ENCODE measurements at regions not wholly inside any gene's neighbourhood (a gene's known extent, or its start where the extent isn't known, plus 50 kb on each side); places are given as distances from the start of the nearest gene placed in this dataset.

- no peak overlapping the region for H2AFZ ChIP-seq (ENCODE audit: insufficient read depth, low read depth, low read length, poor library complexity, severe bottlenecking)
- 29% methylated on average over 6 of the region's 7 CpGs for WGBS (ENCODE audit: insufficient coverage)
- Mint-ChIP-seq H3K27ac (no peak overlapping the region), H3K4me1 (no peaks in the 10 kb centered on the region), H3K9me3 (ENCODE audit: insufficient read depth) (no peaks in the 10 kb centered on the region), H3K4me3 (no peak overlapping the region), H3K27me3 (no peaks in the 10 kb centered on the region)
- no peak overlapping the region for H3K9ac ChIP-seq (ENCODE audit: low read length)
- H3K27ac ChIP-seq (ENCODE audit: low read length in 2 of 2): no peak overlapping the region
- TF ChIP-seq CTCF (IDR thresholded peaks at IDR 0.05) (no peak), EZH2 (IDR thresholded peaks at IDR 0.05; ENCODE audit: borderline replicate concordance, insufficient read depth, low read depth, low read length, poor library complexity, severe bottlenecking) (no peak)
- H3K4me3 ChIP-seq (ENCODE audit: control extremely low read depth in 1 of 5, extremely low read depth in 1 of 5, insufficient read depth in 1 of 5, low read depth in 2 of 5, low read length in 4 of 5): no peak overlapping the region
- no peaks in the 10 kb centered on the region for H3K36me3 ChIP-seq (replicated peaks in 1 of 2; ENCODE audit: control extremely low read depth in 1 of 2, control insufficient read depth in 1 of 2, extremely low read depth in 1 of 2, insufficient read depth in 2 of 2, low read length in 1 of 2)
- no peaks in the 10 kb centered on the region for H3K4me1 ChIP-seq (ENCODE audit: control insufficient read depth in 2 of 2, insufficient read depth in 2 of 2, low read length in 2 of 2)
- peaks cover 0 to 2% (median 0%) of the 10 kb centered on the region in 3 donors for H3K9me3 ChIP-seq (ENCODE audit: control extremely low read depth in 1 of 3, control insufficient read depth in 2 of 3, insufficient read depth in 1 of 3, low read length in 2 of 3)
- H3K4me2 ChIP-seq (replicated peaks; ENCODE audit: low read depth, low read length, poor library complexity, severe bottlenecking): no peak overlapping the region
- no peaks in the 10 kb centered on the region for H4K20me1 ChIP-seq (ENCODE audit: control insufficient read depth, insufficient read depth, low read length, poor library complexity, severe bottlenecking)
- ATAC-seq (ENCODE audit: low read depth): no peak
- H3K79me2 ChIP-seq (ENCODE audit: control insufficient read depth, insufficient read depth, low read length): no peaks in the 10 kb centered on the region
- ChIA-PET CTCF (no interaction called here), POLR2A (no interaction called here)
- DNase-seq: no peak
- no peaks in the 10 kb centered on the region for H3K27me3 ChIP-seq (replicated peaks in 1 of 4; ENCODE audit: control extremely low read depth in 1 of 4, control insufficient read depth in 3 of 4, insufficient read depth in 4 of 4, low read length in 3 of 4)
- intact Hi-C loops (cut with micrococcal nuclease): no loop called here
These were observed 152.8 kb upstream of the TAS2R1 start for GRCh38 chr5:9782826-9783560.

GRCh38 chr5:9781890-9782289 is 151.7 kb upstream of the TAS2R1 start:
- Histone ChIP-seq H3K4me1 (ENCODE audit: control insufficient read depth in 2 of 2, insufficient read depth in 2 of 2, low read length in 2 of 2) (no peaks in the 10 kb centered on the region), H4K20me1 (ENCODE audit: control insufficient read depth, insufficient read depth, low read length, poor library complexity, severe bottlenecking) (no peaks in the 10 kb centered on the region), H3K27me3 (replicated peaks in 1 of 4; ENCODE audit: control extremely low read depth in 1 of 4, control insufficient read depth in 3 of 4, insufficient read depth in 4 of 4, low read length in 3 of 4) (no peaks in the 10 kb centered on the region), H3K9ac (ENCODE audit: low read length) (no peak overlapping the region), H3K36me3 (replicated peaks in 1 of 2; ENCODE audit: control extremely low read depth in 1 of 2, control insufficient read depth in 1 of 2, extremely low read depth in 1 of 2, insufficient read depth in 2 of 2, low read length in 1 of 2) (no peaks in the 10 kb centered on the region), H3K9me3 (ENCODE audit: control extremely low read depth in 1 of 3, control insufficient read depth in 2 of 3, insufficient read depth in 1 of 3, low read length in 2 of 3) (peaks cover 0 to 2% (median 0%) of the 10 kb centered on the region in 3 donors), H2AFZ (ENCODE audit: insufficient read depth, low read depth, low read length, poor library complexity, severe bottlenecking) (no peak overlapping the region), H3K4me3 (ENCODE audit: control extremely low read depth in 1 of 5, extremely low read depth in 1 of 5, insufficient read depth in 1 of 5, low read depth in 2 of 5, low read length in 4 of 5) (no peak overlapping the region), H3K4me2 (replicated peaks; ENCODE audit: low read depth, low read length, poor library complexity, severe bottlenecking) (no peak overlapping the region), H3K79me2 (ENCODE audit: control insufficient read depth, insufficient read depth, low read length) (no peaks in the 10 kb centered on the region), H3K27ac (ENCODE audit: low read length in 2 of 2) (no peak overlapping the region)
- H3K27me3 Mint-ChIP-seq: no peaks in the 10 kb centered on the region
- no peaks in the 10 kb centered on the region for H3K4me1 Mint-ChIP-seq
- TF ChIP-seq EZH2 (IDR thresholded peaks at IDR 0.05; ENCODE audit: borderline replicate concordance, insufficient read depth, low read depth, low read length, poor library complexity, severe bottlenecking) (no peak), CTCF (IDR thresholded peaks at IDR 0.05) (no peak)
- no peaks in the 10 kb centered on the region for H3K9me3 Mint-ChIP-seq (ENCODE audit: insufficient read depth)
- H3K27ac Mint-ChIP-seq: no peak overlapping the region
- CTCF ChIA-PET: no interaction called here
- POLR2A ChIA-PET: no interaction called here
- no CpG with 5 or more reads among the region's 1 CpG for WGBS (ENCODE audit: insufficient coverage)
- no peak for ATAC-seq (ENCODE audit: low read depth)
- intact Hi-C loops (cut with micrococcal nuclease): no loop called here
- DNase-seq: no peak
- no peak overlapping the region for H3K4me3 Mint-ChIP-seq

Data from B cell (primary cell).